ENCODE measurements at regions not wholly inside any gene's neighbourhood (a gene's known extent, or its start where the extent isn't known, plus 50 kb on each side); places are given as distances from the start of the nearest gene placed in this dataset.

DNA sequence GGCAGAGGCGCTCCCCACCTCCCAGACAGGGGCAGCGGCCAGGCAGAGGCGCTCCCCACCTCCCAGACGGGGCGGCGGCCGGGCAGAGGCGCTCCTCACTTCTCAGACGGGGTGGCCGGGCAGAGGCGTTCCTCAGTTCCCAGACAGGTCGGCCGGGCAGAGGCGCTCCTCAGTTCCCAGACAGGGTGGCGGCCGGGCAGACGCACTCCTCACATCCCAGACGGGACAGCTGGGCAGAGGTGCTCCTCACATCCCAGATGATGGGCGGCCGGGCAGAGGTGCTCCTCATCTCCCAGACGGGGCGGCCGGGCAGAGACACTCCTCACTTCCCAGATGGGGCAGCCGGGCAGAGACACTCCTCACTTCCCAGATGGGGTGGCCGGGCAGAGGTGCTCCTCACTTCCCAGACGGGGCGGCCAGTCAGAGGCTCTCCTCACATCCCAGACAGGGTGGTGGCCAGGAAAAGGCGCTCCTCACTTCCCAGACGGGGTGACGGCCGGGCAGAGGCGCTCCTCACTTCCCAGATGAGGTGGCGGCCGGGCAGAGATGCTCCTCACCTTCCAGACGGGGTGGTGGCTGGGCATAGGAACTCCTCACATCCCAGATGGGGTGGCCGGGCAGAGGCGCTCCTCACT lies 75.1 kb downstream of the CARTPT start:
- Histone ChIP-seq H3K9ac (ENCODE audit: low read depth, low read length) (no peak overlapping the region), H3K9me3 (ENCODE audit: insufficient read depth, low read depth, low read length) (peaks cover 5% of the 10 kb centered on the region; the same call in 1 of the 2 replicates), H3K4me1 (ENCODE audit: insufficient read depth, low read length) (no peaks in the 10 kb centered on the region), H3K4me3 (ENCODE audit: low read length) (no peak overlapping the region), H3K36me3 (ENCODE audit: insufficient read depth, low read length) (no peaks in the 10 kb centered on the region), H3K27me3 (ENCODE audit: insufficient read depth, low read length) (no peaks in the 10 kb centered on the region), H3K27ac (ENCODE audit: low read depth, low read length) (no peak overlapping the region)
- 94% methylated on average over 37 of the region's 37 CpGs for WGBS

DNA sequence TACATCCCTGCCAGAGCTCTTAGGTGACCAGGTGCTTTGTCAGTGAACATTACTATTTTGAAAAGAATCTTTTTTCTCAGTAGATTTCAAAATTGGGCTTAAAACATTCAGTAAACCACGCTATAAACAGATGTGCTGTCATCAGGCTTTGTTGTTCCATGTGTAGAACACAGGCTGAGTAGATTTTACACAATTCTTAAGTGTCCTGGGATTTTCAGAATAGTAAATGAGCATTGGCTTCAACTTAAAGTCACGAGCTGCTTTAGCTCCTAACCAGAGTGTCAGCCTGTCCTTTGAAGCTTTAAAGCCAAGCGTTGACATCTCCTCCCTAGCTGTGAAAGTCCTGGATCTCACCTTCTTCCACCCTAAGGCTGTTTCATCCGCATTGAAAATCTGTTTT lies 83.6 kb downstream of the CARTPT start:
- no peaks in the 10 kb centered on the region for H3K27me3 ChIP-seq (ENCODE audit: insufficient read depth, low read length)
- no peaks in the 10 kb centered on the region for H3K36me3 ChIP-seq (ENCODE audit: insufficient read depth, low read length)
- WGBS = 88% methylated on average over 4 of the region's 4 CpGs
- H3K9ac ChIP-seq (ENCODE audit: low read depth, low read length) = no peak overlapping the region
- H3K4me3 ChIP-seq (ENCODE audit: low read length) = no peak overlapping the region
- H3K27ac ChIP-seq (ENCODE audit: low read depth, low read length) = no peak overlapping the region
- no peaks in the 10 kb centered on the region for H3K9me3 ChIP-seq (ENCODE audit: insufficient read depth, low read depth, low read length)
- H3K4me1 ChIP-seq (ENCODE audit: insufficient read depth, low read length) = peaks cover 23% of the 10 kb centered on the region

DNA sequence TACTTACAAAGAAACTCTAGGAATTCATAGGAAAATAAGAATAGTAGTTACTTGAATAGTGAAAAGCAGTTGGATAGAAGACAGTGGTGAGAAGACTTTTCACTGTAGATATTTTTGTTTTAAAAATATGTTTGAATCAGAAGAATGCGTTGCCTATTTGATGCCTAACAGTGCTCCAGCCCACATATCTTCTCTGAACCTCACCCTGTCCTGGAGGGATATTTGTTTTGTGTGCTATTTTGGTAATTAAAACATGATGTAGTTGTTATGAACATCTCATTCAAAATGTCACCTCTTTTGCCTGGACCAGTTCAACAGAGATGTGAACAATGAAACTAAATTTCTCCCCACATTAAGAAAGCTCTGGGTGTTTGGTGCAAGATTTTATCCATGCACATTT lies 87.6 kb downstream of the CARTPT start:
- peaks cover 55% of the 10 kb centered on the region for H3K4me1 ChIP-seq (ENCODE audit: insufficient read depth, low read length)
- WGBS = no CpG with 5 or more reads among the region's 1 CpG
- H3K27me3 ChIP-seq (ENCODE audit: insufficient read depth, low read length) = no peaks in the 10 kb centered on the region
- H3K4me3 ChIP-seq (ENCODE audit: low read length) = no peak overlapping the region
- H3K27ac ChIP-seq (ENCODE audit: low read depth, low read length) = no peak overlapping the region
- no peaks in the 10 kb centered on the region for H3K9me3 ChIP-seq (ENCODE audit: insufficient read depth, low read depth, low read length)
- H3K9ac ChIP-seq (ENCODE audit: low read depth, low read length) = no peak overlapping the region
- no peaks in the 10 kb centered on the region for H3K36me3 ChIP-seq (ENCODE audit: insufficient read depth, low read length)

DNA sequence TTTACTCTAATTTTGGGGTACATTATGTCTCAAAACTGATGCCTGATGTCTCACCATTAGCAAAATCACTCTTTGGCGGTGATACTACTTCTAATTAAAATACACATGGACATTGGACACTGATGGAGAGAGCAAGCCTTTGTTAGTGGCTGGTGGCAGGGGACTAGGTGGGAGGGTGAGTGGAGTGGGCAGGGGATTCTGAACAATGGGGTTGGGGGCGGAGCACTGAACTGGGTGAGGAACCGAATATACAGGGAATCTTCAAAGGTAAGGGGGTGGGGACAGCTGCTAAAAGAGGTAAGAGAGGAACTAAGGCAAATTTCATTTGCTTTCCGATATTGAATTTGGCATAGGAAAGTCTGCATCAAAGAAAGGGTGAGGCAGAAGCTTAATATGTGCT lies 88.8 kb downstream of the CARTPT start:
- no peaks in the 10 kb centered on the region for H3K27me3 ChIP-seq (ENCODE audit: insufficient read depth, low read length)
- no peaks in the 10 kb centered on the region for H3K36me3 ChIP-seq (ENCODE audit: insufficient read depth, low read length)
- H3K9ac ChIP-seq (ENCODE audit: low read depth, low read length) = no peak overlapping the region
- H3K4me3 ChIP-seq (ENCODE audit: low read length) = no peak overlapping the region
- H3K9me3 ChIP-seq (ENCODE audit: insufficient read depth, low read depth, low read length) = no peaks in the 10 kb centered on the region
- H3K4me1 ChIP-seq (ENCODE audit: insufficient read depth, low read length) = peaks cover 55% of the 10 kb centered on the region
- H3K27ac ChIP-seq (ENCODE audit: low read depth, low read length) = no peak overlapping the region
- WGBS = 85% methylated on average over 2 of the region's 4 CpGs

DNA sequence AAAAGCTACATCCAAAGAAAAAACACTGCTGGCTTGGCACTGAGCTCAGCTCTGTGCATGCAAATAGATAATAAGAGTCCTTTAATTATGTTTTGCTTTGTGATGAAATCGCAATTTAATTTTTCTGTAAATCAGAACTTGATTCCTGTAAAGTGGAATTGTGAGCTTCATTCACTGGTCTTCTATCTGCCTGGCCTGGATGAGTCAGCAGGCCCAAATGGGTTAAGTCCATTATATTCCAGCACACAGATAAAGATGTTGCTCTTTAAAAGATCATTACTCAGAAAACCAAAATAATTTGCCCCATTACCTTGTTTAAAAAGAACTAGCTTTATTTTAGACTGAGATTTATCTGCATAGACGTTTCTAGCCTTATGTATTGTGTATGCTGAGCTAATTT lies 90.4 kb downstream of the CARTPT start:
- WGBS = 87% methylated on average over 2 of the region's 2 CpGs
- Histone ChIP-seq H3K9me3 (ENCODE audit: insufficient read depth, low read depth, low read length) (no peaks in the 10 kb centered on the region), H3K36me3 (ENCODE audit: insufficient read depth, low read length) (no peaks in the 10 kb centered on the region), H3K9ac (ENCODE audit: low read depth, low read length) (no peak overlapping the region), H3K27me3 (ENCODE audit: insufficient read depth, low read length) (no peaks in the 10 kb centered on the region), H3K4me3 (ENCODE audit: low read length) (no peak overlapping the region), H3K27ac (ENCODE audit: low read depth, low read length) (no peak overlapping the region), H3K4me1 (ENCODE audit: insufficient read depth, low read length) (peaks cover 55% of the 10 kb centered on the region)

DNA sequence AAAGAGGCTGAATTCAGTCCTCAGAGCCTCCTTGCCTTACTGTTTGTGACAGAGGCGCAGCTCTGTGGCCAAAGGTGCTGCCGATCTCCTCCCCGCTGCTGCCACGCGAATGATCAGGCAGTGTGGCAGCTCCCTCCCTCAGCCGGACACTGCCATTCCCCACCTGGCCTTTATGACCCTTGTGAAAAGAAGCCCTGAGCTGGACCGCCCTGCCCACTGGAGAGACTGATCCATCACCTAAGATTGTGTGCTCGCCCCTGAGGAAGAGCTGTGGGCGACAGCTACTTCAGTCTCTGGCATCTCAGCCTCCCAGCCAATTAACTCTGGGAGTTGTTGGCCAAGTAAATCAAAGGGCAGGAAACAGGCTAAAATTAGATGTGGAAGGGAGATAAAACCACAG lies 90.9 kb downstream of the CARTPT start:
- no peak overlapping the region for H3K27ac ChIP-seq (ENCODE audit: low read depth, low read length)
- H3K9me3 ChIP-seq (ENCODE audit: insufficient read depth, low read depth, low read length) = no peaks in the 10 kb centered on the region
- no peak overlapping the region for H3K4me3 ChIP-seq (ENCODE audit: low read length)
- no peaks in the 10 kb centered on the region for H3K36me3 ChIP-seq (ENCODE audit: insufficient read depth, low read length)
- H3K9ac ChIP-seq (ENCODE audit: low read depth, low read length) = no peak overlapping the region
- 77% methylated on average over 9 of the region's 9 CpGs for WGBS
- H3K27me3 ChIP-seq (ENCODE audit: insufficient read depth, low read length) = no peaks in the 10 kb centered on the region
- peaks cover 55% of the 10 kb centered on the region for H3K4me1 ChIP-seq (ENCODE audit: insufficient read depth, low read length)

DNA sequence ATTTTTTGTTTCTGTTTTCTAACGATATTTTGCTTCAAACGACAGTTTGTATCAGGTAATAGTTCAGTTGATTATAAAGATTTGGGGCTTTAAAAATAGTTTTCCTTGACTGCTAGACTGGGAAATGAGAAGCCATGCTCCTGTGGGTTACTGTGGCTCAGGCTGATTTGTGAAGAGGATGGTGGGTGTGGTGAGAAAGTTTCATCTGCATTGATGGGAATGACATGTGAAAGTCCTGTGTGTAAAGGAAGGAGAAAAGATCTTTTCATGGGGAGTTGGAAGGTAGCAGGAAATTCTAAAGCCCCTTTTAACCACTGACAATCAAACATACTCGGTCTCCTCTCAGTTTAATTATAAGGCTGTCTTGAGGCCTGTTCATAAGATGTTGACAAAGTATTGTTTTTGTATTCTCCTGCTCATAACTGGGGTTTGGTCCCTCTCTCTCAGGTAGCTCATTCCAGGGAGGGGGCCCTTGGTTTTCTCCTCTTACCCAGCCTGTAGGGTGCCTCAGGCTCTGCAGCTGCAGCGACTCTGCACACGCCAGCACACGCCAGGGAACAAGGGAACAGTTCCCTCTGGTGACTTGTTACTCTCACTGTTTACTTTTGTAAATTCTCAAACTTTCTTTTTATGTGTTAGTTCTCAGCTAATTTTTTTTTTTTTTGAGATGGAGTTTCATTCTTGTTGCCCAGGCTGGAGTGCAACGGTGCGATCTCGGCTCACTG lies 91.6 kb downstream of the CARTPT start:
- Histone ChIP-seq H3K9me3 (ENCODE audit: insufficient read depth, low read depth, low read length) (no peaks in the 10 kb centered on the region), H3K9ac (ENCODE audit: low read depth, low read length) (no peak overlapping the region), H3K27ac (ENCODE audit: low read depth, low read length) (no peak overlapping the region), H3K27me3 (ENCODE audit: insufficient read depth, low read length) (no peaks in the 10 kb centered on the region), H3K4me1 (ENCODE audit: insufficient read depth, low read length) (peaks cover 51% of the 10 kb centered on the region), H3K36me3 (ENCODE audit: insufficient read depth, low read length) (no peaks in the 10 kb centered on the region), H3K4me3 (ENCODE audit: low read length) (no peak overlapping the region)
- WGBS = 89% methylated on average over 8 of the region's 9 CpGs

DNA sequence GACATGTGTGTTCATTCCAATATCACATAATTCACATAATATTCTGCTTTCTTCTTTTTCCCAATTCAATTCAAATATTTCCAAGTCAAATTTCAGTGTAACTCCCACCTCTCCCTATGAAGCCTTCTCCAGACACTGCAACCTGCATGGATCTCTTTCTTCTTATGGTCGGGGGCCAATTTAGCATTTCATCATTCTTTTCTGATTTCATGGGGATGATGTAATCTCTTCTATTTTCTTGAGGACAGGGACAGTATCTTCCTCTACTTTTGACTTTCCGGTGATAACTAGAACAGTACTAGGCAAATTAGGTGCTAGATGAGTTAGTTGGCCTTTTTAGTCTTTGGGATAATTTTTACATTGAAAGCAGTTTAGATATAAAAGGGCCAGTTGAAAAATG lies 92.7 kb downstream of the CARTPT start:
- Histone ChIP-seq H3K9me3 (ENCODE audit: insufficient read depth, low read depth, low read length) (no peaks in the 10 kb centered on the region), H3K9ac (ENCODE audit: low read depth, low read length) (no peak overlapping the region), H3K27ac (ENCODE audit: low read depth, low read length) (no peak overlapping the region), H3K4me3 (ENCODE audit: low read length) (no peak overlapping the region), H3K27me3 (ENCODE audit: insufficient read depth, low read length) (no peaks in the 10 kb centered on the region), H3K36me3 (ENCODE audit: insufficient read depth, low read length) (no peaks in the 10 kb centered on the region), H3K4me1 (ENCODE audit: insufficient read depth, low read length) (peaks cover 40% of the 10 kb centered on the region)
- WGBS = 100% methylated on average over 2 of the region's 2 CpGs

DNA sequence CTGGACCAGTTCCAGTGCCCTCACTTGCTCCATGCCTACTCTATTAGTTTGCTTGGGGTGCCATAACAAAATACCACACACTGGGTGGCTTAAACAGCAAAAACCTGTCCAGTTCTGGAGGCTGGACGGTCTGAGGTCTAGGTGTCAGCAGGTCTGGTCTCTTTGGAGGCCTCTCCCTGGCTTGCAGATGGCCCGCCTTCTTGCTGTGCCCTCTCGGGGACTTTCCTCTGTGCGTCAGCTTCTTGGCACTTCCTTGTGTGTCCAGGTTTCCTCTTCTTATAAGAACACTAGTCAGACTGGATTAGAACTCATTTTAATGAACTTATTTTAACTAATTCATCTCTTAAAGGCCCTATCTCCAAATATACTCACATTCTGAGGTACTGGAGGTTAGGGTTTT lies 97.2 kb downstream of the CARTPT start:
- Histone ChIP-seq H3K4me1 (ENCODE audit: insufficient read depth, low read length) (no peaks in the 10 kb centered on the region), H3K27me3 (ENCODE audit: insufficient read depth, low read length) (no peaks in the 10 kb centered on the region), H3K36me3 (ENCODE audit: insufficient read depth, low read length) (no peaks in the 10 kb centered on the region), H3K9ac (ENCODE audit: low read depth, low read length) (no peak overlapping the region), H3K27ac (ENCODE audit: low read depth, low read length) (no peak overlapping the region), H3K9me3 (ENCODE audit: insufficient read depth, low read depth, low read length) (0 out of 2 replicates have a peak, but pooled peaks cover 5% of the 10 kb centered on the region), H3K4me3 (ENCODE audit: low read length) (no peak overlapping the region)
- WGBS = 95% methylated on average over 4 of the region's 4 CpGs

DNA sequence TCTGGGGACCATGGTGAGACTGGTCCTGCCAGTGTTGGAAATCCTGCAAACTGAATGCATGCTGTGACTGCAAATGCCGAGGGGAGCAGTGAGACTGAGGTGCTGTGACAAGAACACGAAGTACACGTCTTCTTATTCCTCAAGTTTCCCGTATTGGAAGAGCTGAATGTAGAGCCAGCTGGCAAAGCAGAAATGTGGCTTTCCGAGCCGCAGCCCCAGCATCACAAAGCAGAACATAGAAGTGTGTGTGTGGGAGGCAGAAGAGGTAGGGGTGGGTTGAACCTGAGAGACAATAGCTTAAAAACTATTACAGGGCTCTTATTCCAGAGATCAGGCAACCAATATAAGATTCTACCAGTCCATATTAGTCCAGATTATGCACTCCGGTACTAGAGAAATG lies 98.8 kb downstream of the CARTPT start:
- Histone ChIP-seq H3K9ac (ENCODE audit: low read depth, low read length) (no peak overlapping the region), H3K4me1 (ENCODE audit: insufficient read depth, low read length) (no peaks in the 10 kb centered on the region), H3K27ac (ENCODE audit: low read depth, low read length) (no peak overlapping the region), H3K4me3 (ENCODE audit: low read length) (no peak overlapping the region), H3K36me3 (ENCODE audit: insufficient read depth, low read length) (no peaks in the 10 kb centered on the region), H3K9me3 (ENCODE audit: insufficient read depth, low read depth, low read length) (0 out of 2 replicates have a peak, but pooled peaks cover 6% of the 10 kb centered on the region), H3K27me3 (ENCODE audit: insufficient read depth, low read length) (no peaks in the 10 kb centered on the region)
- WGBS = 93% methylated on average over 7 of the region's 7 CpGs

DNA sequence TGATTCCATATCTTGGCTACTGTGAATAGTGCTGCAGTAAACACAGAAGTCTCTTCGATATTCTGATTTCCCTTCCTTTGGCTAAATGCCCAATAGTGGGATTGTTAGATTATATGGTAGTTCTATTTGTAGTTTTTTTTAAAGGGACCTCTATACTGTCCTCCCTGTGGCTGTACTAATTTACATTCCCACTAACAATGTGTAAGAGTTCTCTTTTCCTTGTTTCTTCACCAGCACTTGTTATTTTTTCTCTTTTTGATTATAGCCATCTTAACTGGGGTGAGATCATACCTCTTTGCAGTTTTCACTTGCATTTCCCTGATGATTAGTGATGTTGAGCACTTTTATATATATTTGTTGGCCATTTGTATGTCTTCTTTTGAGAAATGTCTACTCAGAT lies 102.0 kb downstream of the CARTPT start:
- no peaks in the 10 kb centered on the region for H3K36me3 ChIP-seq (ENCODE audit: insufficient read depth, low read length)
- H3K27me3 ChIP-seq (ENCODE audit: insufficient read depth, low read length) = no peaks in the 10 kb centered on the region
- H3K9ac ChIP-seq (ENCODE audit: low read depth, low read length) = no peak overlapping the region
- H3K9me3 ChIP-seq (ENCODE audit: insufficient read depth, low read depth, low read length) = 0 out of 2 replicates have a peak, but pooled peaks cover 14% of the 10 kb centered on the region
- H3K4me3 ChIP-seq (ENCODE audit: low read length) = no peak overlapping the region
- H3K27ac ChIP-seq (ENCODE audit: low read depth, low read length) = no peak overlapping the region
- WGBS = 94% methylated on average over 1 of the region's 1 CpG
- H3K4me1 ChIP-seq (ENCODE audit: insufficient read depth, low read length) = no peaks in the 10 kb centered on the region
